Inflammatory macrophage treated with lipopolysaccharide for 4 hours (primary cell): ENCODE measurements at regions not wholly inside any gene's neighbourhood (a gene's known extent, or its start where the extent isn't known, plus 50 kb on each side); places are given as distances from the start of the nearest gene placed in this dataset.

ENCODE experiments used
- DNase-seq: peaks from one replicate; pipeline ENCODE4 v3.0.0-alpha.2; 2020

- no peak for DNase-seq
Measured at GRCh38 chr5:104186510-104186909, 623.9 kb upstream of the NUDT12 start.

- DNase-seq, result no peak
Measured at GRCh38 chr5:104186100-104186499, 623.5 kb upstream of the NUDT12 start.

- DNase-seq, result no peak
Measured at GRCh38 chr5:104184264-104184663, 621.7 kb upstream of the NUDT12 start.

DNA sequence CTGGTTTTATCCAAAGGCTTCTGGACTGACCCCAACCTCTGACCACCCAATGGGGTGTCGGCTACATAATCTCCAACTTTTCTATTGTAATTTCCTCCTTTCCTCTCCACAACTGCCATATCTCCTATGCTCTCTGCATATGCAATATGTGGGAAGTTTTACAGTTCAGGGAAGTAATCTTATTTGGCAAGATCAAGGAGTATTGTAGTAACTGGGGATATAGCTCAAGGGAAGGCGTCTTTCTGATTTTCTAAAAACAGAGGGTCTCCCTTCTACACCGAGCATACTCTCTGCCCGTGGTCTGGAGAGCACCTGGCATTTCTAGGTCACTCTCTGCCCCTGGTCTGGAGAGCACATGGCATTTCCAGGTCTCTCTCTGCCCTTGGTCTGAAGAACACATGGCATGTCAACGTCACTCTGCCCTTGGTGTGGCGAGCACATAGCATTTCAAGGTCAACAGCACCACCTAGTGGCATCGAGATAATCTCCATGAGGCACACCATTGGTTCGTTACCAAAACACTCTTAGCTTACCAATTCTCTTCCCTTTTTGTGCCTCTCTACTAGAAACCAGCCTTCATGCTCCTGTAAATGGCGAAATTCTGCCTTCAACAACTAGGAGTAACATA lies 616.4 kb upstream of the NUDT12 start:
- DNase-seq, result peak; percentile 13

DNA sequence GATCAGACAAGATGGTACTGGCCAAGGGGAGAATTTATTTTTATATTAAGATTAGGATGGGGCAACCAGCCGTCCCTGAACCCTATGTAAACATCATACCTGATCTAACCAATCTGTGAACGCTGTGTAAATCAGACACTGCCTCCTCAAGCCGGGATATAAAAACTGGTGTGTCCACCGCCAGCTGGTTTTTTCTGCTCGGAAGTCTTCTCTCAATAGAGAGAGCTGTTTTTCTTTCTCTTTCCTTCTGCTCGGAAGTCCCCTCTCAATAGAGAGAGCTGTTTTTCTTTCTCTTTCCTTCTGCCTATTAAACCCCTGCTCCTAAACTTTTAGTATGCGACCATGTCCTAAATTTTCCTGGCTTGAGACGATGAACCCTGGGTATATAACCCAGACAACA lies 615.5 kb upstream of the NUDT12 start:
- DNase-seq, result no peak

GRCh38 chr5:104177651-104178050 lies 615.1 kb upstream of the NUDT12 start:
- no peak for DNase-seq

GRCh38 chr5:104172976-104173375 lies 610.4 kb upstream of the NUDT12 start:
- no peak for DNase-seq

- DNase-seq, result no peak
Measured at GRCh38 chr5:104171958-104172690, 609.5 kb upstream of the NUDT12 start.

- no peak for DNase-seq
Measured at GRCh38 chr5:104170926-104171325, 608.3 kb upstream of the NUDT12 start.

GRCh38 chr5:104146652-104147051 lies 584.1 kb upstream of the NUDT12 start:
- no peak for DNase-seq

GRCh38 chr5:104139840-104140239 lies 577.3 kb upstream of the NUDT12 start:
- no peak for DNase-seq

DNA sequence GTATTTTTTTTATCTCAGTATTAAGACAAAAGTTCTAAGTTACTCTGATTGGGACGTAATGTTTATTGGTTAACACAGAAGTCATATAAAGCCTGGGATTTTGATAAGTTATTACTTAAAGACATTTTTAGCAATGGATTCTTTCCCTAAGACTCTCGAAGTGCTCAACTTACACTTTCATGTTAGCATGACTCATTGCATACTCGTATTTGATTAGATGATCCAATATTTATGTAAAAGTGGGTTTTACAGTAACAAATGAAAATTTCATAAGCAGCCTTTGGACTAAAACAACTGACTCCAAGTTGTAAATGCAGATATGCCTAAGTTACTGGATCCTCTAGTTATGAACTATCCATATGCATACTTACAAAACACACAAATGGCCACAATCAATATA lies 567.7 kb upstream of the NUDT12 start:
- no peak for DNase-seq

DNA sequence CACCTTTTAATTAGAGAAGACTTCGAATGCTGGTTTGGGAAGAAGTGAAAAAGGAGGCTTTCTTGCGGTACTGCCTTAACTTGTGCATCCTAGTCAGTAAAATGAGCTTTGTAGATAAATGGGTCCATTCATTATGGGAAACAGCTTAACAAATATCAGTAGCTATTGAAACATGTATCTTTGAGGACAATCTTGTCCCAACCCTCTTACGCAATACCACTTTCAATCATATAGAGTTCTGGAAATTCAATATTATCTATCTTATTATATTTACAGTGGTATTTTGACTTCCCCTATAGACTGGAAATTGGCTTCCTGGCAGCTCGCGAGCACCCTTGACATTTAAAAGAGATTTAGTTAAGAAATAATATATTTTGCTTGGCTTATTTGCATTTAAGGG lies 565.8 kb upstream of the NUDT12 start:
- DNase-seq, result no peak

- no peak for DNase-seq
Measured at GRCh38 chr5:104126980-104127379, 564.4 kb upstream of the NUDT12 start.

GRCh38 chr5:104119529-104119928 lies 556.9 kb upstream of the NUDT12 start:
- DNase-seq, result no peak

DNA sequence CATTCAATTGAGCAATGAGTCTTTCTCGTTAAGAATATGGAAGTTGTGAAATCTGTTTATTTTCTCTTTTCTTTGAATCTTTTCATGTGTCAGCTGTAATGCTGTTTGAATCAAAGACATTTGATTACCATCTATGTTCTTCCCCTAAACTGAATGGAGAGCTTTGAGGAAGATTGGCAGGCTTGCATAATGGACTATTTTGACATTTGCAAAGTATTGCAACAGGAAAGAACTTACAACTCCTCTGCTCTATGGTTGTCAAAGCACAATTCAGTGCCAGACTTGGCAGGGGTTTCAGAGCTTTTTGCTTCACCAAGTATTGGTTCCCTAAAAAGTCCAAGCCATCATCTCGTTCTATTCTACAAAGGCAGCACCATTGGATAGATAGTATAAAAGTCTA lies 549.0 kb upstream of the NUDT12 start:
- DNase-seq, result peak; percentile 5

GRCh38 chr5:104096451-104096850 lies 533.9 kb upstream of the NUDT12 start:
- DNase-seq, result no peak

GRCh38 chr5:104095527-104095926 lies 532.9 kb upstream of the NUDT12 start:
- DNase-seq, result no peak

- DNase-seq, result no peak
Measured at GRCh38 chr5:104088876-104089778, 526.5 kb upstream of the NUDT12 start.

DNA sequence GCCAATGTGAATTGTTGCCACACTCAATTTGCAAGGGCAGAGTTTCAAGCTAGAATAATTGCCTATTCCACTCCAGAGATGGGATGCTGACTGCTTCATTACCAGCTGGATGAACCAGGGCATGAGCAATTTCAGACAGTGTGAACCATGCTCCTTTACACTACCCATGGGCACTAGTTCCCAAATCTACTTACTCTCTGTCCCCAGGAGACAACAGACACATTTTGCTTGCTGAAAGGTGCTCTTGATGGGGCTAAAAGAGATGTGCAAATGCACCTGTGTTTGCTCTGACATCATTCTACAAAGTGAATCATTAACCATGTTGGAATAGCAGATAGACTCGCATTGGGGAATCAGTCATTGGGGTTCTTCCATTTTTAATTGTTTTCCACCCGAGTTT lies 522.3 kb upstream of the NUDT12 start:
- DNase-seq, result no peak

DNA sequence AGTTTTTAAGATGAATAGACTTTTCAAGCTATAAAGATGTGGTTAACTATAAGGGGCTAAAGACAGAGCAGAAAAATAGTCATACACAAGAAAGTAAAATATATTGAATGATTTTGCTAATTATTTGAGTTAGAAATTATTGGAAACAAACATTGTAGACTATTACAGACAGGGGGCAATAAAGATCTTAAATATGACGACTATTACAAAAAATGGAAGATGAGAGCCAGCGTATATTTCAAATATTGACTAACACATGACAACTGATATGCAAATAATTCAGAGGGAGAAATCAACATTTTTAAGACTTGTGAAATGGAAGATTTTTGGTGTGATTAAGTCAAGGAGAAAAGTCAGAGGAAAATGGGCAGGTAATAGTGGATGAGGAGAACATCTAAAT lies 520.2 kb upstream of the NUDT12 start:
- DNase-seq, result no peak

DNA sequence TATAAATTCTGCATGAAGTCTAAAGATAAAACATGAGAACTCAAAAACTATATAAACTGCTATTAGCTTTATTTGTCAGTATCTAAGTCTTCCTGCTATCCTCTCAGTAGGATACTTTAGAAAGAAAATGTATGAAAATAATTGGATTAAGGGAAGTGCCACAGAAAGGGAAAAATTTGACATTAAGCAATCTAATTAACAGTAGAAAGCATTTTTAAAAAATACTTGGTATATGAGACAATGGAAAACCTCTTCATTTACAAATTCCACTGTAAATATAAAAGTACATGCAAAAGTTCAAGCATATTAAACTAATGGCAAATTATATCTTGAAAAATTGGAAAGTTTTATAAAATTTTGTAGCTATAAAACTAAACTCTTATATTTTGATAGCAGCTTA lies 518.6 kb upstream of the NUDT12 start:
- no peak for DNase-seq

DNA sequence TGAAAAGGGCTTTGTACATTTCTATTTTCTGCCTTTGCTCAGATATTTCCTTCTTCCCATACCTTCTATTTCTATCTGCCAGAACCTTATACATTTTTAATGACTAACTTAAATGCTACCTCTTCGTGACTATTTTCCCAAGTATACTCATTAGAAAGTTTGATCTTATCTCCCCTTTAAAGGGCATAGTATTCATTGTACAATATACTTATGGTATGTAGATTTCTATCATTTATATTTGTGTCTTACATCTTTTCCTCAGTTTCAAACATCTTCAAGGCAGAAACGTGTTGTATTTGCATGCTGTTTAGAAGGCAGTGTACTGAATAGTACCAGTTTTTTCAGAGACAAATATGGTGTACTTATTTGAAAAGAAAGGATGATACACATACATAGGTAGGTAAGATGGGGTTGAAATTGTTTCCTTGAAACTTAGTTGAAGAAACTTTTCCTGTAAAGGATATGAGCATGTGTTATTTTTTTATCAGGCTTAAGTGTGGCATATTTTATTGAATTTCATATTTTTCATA lies 518.1 kb upstream of the NUDT12 start:
- DNase-seq, result no peak
